NT2/D1 (cell line): ENCODE measurements at regions not wholly inside any gene's neighbourhood (a gene's known extent, or its start where the extent isn't known, plus 50 kb on each side); places are given as distances from the start of the nearest gene placed in this dataset.

ENCODE experiments used
- DNase-seq: peaks from one replicate; pipeline ENCODE4 v3.0.0-alpha.2; 2011; ENCODE audit warnings: low read depth, low spot score
- H3K27me3 ChIP-seq: 2 replicates; pipeline ENCODE4 v1.6.0; 2011; ENCODE audit warnings: mild to moderate bottlenecking; ENCODE audit not compliant: insufficient read length, insufficient read depth
- H3K36me3 ChIP-seq: 2 replicates; pipeline ENCODE4 v1.6.1; 2011; ENCODE audit warnings: mild to moderate bottlenecking, low read length, mixed read lengths; ENCODE audit not compliant: insufficient read depth, insufficient read length
- H3K4me1 ChIP-seq: 2 replicates; pipeline ENCODE4 v1.5.1; 2011; ENCODE audit not compliant: insufficient read depth, insufficient read length
- H3K4me3 ChIP-seq: 2 replicates; pipeline ENCODE4 v1.5.1; 2011; ENCODE audit warnings: low read depth; ENCODE audit not compliant: insufficient read length
- H3K9ac ChIP-seq: 2 replicates; pipeline ENCODE4 v1.6.0; 2011; ENCODE audit warnings: low read depth; ENCODE audit not compliant: insufficient read length
- H3K9me3 ChIP-seq: 2 replicates; pipeline ENCODE4 v1.5.1; 2011; ENCODE audit warnings: mild to moderate bottlenecking, low read length; ENCODE audit not compliant: insufficient read depth
- SUZ12 ChIP-seq: IDR thresholded peaks from 2 replicates; pipeline ENCODE4 v1.6.1; 2011; ENCODE audit not compliant: insufficient read length, insufficient read depth; ENCODE audit errors: extremely low read depth
- YY1 ChIP-seq: IDR thresholded peaks from 2 replicates; pipeline ENCODE4 v1.6.1; 2011; ENCODE audit not compliant: insufficient read length, insufficient read depth
- ZNF274 ChIP-seq: IDR thresholded peaks from 2 replicates; pipeline ENCODE4 v1.6.1; 2011; ENCODE audit warnings: mild to moderate bottlenecking, low read depth, low read length

GRCh38 chr1:218703836-218704235, 358.7 kb downstream of the TGFB2 start:
- no peaks in the 10 kb centered on the region for H3K36me3 ChIP-seq
- no peak overlapping the region for H3K4me3 ChIP-seq
- H3K4me1 ChIP-seq: no peaks in the 10 kb centered on the region
- H3K9ac ChIP-seq: no peak overlapping the region
- TF ChIP-seq YY1 (no peak), ZNF274 (no peak), SUZ12 (no peak)
- H3K9me3 ChIP-seq: no peaks in the 10 kb centered on the region
- DNase-seq: no peak
- no peaks in the 10 kb centered on the region for H3K27me3 ChIP-seq

- TF ChIP-seq SUZ12 (no peak), ZNF274 (no peak), YY1 (no peak)
- Histone ChIP-seq H3K4me3 (no peak overlapping the region), H3K9me3 (no peaks in the 10 kb centered on the region), H3K36me3 (no peaks in the 10 kb centered on the region), H3K9ac (no peak overlapping the region), H3K4me1 (no peaks in the 10 kb centered on the region), H3K27me3 (no peaks in the 10 kb centered on the region)
- no peak for DNase-seq
These were observed 360.3 kb downstream of the TGFB2 start for GRCh38 chr1:218705391-218705790.

DNA sequence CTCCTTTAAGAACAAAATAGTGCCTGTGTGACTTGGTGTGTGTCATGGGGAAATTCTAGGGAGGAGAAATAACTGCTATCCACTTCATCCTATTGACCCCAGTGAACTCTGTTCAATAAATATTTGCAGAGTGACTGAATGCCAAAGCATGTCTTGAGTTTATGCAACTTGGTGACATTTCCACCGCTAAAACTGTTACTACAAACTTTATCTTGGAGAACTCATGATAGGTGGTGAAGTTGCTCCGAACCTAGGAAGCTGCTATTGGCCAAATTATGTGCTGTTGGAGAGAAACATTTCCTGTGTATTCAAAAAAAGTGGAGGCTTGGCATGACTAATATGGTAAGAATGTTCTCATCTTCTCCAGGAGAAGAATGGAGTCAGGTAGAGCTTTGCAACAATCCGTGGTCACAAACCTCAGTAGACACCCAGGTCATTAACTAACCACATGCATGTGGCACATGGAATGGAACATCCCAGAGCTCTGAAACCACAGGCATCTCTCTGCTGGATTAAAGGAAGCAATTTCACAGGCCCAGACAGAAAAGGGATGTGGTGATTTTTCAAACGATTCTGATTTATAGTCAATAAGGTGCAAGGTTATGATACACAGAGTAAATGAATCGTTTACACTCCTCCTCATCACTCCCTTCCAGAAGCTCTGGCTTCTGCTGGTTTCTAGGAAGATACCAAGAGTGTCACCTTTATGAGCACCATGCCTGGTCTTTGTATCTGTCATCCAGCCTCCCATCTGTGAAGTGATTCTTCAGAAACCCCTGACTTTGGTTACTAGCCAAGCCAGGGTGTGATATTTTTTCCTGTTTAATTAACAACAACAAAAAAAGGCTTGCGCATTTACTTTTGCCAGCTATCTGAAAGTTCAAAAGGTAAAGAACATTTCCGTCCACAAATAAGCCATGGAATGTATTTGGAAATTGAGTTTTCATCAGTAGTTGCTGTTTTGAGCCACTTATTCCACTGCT, 361.1 kb downstream of the TGFB2 start:
- no peak for TF ChIP-seq ZNF274
- no peak for TF ChIP-seq SUZ12
- TF ChIP-seq YY1: no peak
- Histone ChIP-seq H3K9me3 (no peaks in the 10 kb centered on the region), H3K9ac (no peak overlapping the region), H3K27me3 (no peaks in the 10 kb centered on the region), H3K4me1 (no peaks in the 10 kb centered on the region), H3K36me3 (no peaks in the 10 kb centered on the region), H3K4me3 (no peak overlapping the region)
- no peak for DNase-seq

GRCh38 chr1:218711001-218711400, 365.9 kb downstream of the TGFB2 start:
- Histone ChIP-seq H3K9ac (no peak overlapping the region), H3K9me3 (no peaks in the 10 kb centered on the region), H3K27me3 (no peaks in the 10 kb centered on the region), H3K4me1 (no peaks in the 10 kb centered on the region), H3K36me3 (no peaks in the 10 kb centered on the region), H3K4me3 (no peak overlapping the region)
- DNase-seq: no peak
- TF ChIP-seq SUZ12 (no peak), YY1 (no peak), ZNF274 (no peak)

GRCh38 chr1:218711884-218712674, 366.9 kb downstream of the TGFB2 start:
- DNase-seq: no peak

GRCh38 chr1:218712677-218713076, 367.5 kb downstream of the TGFB2 start:
- Histone ChIP-seq H3K36me3 (no peaks in the 10 kb centered on the region), H3K27me3 (no peaks in the 10 kb centered on the region), H3K9me3 (no peaks in the 10 kb centered on the region), H3K4me1 (no peaks in the 10 kb centered on the region), H3K9ac (no peak overlapping the region), H3K4me3 (no peak overlapping the region)
- no peak for DNase-seq
- TF ChIP-seq SUZ12 (no peak), ZNF274 (no peak), YY1 (no peak)

More at GRCh38 chr1:218711884-218712674, 366.9 kb downstream of the TGFB2 start:
- Histone ChIP-seq H3K9ac (no peak overlapping the region), H3K4me3 (no peak overlapping the region), H3K4me1 (no peaks in the 10 kb centered on the region), H3K9me3 (no peaks in the 10 kb centered on the region), H3K36me3 (no peaks in the 10 kb centered on the region), H3K27me3 (no peaks in the 10 kb centered on the region)
- TF ChIP-seq SUZ12: no peak
- no peak for TF ChIP-seq ZNF274
- no peak for TF ChIP-seq YY1

- Histone ChIP-seq H3K4me3 (no peak overlapping the region), H3K4me1 (no peaks in the 10 kb centered on the region), H3K36me3 (no peaks in the 10 kb centered on the region), H3K9me3 (no peaks in the 10 kb centered on the region), H3K9ac (no peak overlapping the region), H3K27me3 (no peaks in the 10 kb centered on the region)
- DNase-seq: no peak
- TF ChIP-seq SUZ12 (no peak), ZNF274 (no peak), YY1 (no peak)
These were observed 371.0 kb downstream of the TGFB2 start for GRCh38 chr1:218715961-218716669.
